ENCODE measurements at regions not wholly inside any gene's neighbourhood (a gene's known extent, or its start where the extent isn't known, plus 50 kb on each side); places are given as distances from the start of the nearest gene placed in this dataset.

- no peak for DNase-seq
These were observed 124.8 kb upstream of the ANO1 start for GRCh38 chr11:69953356-69953755.

DNA sequence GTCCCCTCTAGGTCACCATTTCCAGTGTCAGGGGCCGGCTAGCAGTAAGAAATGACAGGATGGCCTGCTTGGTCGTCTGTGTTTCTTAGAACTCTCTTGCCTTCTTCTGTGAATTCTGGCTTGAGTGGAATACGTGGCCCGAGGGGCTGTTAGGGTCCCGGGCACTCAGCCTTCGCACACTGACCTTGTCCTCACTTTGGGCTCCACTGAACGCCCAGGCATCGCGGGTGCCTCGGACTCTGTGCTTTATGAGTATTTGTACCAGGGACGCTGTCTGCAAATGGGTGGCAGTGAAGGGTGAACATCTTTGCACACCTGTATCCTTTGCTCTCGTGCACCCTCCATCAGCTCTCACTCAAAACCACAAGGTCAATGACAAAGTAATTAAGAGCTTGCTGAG lies 123.4 kb upstream of the ANO1 start:
- DNase-seq, result no peak

- DNase-seq, result no peak
These were observed 121.4 kb upstream of the ANO1 start for GRCh38 chr11:69956669-69957190.

DNA sequence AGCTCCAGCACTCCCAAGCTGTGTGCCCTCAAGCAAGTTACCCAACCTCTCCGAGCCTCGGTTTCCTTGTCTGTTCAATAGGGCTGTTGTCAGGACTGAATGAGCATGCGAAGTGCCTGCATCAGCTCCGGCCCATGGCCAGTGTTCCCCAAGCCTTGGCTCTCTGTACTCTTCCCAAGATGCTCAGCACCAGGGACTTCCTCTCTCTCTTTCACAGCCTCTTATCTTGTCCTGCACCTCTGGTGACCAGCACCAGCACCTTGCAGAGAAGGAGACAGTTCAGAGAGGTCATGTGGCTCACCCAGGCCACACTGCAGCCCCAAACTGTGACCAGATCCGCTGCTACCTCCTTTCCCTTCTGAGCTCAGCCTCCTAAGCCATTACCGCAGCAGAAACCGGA lies 120.3 kb upstream of the ANO1 start:
- no peak for DNase-seq

DNA sequence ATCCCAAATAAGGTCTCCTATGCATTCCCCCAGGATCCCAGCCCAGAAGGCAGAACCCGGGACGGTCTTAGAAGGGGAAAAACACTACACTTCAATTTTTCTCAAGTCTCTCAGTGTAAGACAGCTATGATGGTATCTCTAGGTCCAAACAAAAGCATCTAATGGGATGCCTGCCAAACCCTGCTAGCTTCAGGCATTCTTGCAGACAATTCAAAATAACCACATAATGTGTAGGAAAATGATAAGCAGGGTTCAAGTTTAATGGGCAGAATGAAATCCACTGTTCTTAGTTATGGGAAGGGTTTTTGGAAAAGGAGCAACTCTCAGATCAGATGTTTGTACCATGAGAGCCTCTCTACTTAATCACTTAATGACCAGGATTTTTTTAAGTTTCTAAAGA lies 119.8 kb upstream of the ANO1 start:
- DNase-seq, result no peak

DNA sequence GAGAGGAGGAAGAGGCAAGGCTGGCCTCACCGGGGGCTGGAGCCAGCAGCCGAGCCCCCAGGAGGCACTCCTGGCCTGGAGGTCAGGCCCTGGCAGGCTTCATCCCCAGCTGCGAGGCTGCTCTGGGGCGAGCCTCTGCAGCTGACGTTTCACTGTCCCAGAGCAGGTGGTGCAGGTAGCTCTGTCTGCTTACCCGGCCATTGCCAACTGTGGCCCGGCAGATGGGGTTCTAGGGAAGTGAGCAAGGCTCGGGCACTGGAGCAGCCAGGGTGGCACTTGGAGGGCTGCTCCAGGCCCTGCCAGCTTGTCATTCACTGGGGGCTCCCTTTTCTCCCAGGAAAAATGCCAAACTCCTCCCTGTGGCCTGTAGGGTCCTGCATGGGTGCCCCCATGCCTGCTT lies 118.7 kb upstream of the ANO1 start:
- no peak for DNase-seq

GRCh38 chr11:69961738-69962137 lies 116.4 kb upstream of the ANO1 start:
- no peak for DNase-seq

DNA sequence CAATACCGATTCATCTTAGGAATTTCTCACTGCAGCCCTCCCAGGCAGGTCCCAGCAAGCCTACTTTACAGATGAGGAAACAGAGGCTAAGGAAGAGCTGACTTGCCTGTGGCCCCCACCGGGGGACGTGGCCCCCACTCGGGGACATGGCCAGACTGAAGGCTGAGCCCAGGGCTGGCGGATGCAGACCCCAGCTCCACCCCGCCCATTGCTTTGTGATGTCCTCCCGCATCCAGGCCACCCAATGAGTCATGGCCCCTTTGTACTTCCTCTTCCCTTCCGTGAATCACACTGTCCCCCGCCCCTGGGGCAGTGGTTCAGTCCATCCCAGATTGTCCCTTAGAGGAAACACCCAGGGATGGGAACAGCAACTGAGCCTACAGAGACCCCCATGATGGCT lies 116.0 kb upstream of the ANO1 start:
- DNase-seq, result no peak

GRCh38 chr11:69963533-69964246 lies 114.4 kb upstream of the ANO1 start:
- DNase-seq, result no peak

GRCh38 chr11:69964247-69964643 lies 113.9 kb upstream of the ANO1 start:
- DNase-seq, result no peak

DNA sequence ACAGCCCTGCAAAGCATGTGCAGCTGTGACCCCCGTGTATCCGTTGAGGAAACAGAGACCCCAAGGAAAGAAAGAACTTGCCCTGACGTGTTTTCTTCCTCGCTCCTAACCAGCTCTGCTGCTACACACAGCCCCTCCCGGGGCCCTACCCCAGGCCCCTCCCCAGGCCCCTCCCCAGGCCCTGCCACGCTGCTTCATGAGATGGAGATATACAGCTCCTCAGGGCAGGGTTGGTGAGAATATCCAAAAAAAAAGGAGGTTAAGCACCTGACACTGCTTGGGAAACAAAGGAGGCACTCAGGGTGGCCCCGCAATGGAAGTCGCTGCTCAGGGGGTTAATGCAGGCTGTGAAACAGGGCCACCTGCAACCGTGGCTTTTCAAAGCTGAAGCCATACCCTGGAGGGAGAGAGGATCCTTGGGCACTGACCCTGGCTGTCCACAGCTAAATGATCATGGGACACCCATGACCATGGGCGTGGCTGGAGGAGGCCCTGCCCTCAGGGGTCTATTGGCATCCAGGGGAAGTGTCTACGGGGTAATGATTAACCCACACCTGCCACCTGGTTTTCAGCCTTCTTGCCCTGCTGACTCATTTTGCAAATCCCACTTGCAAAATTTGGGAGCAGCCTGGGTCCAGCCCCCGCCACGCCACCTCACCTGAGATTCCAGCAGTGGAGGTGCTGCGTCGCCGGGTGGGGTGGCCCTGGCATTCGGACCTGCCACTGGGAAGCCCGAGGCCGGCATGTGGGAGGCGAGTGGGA lies 112.1 kb upstream of the ANO1 start:
- no peak for DNase-seq

- no peak for DNase-seq
These were observed 111.6 kb upstream of the ANO1 start for GRCh38 chr11:69966583-69966835.

DNA sequence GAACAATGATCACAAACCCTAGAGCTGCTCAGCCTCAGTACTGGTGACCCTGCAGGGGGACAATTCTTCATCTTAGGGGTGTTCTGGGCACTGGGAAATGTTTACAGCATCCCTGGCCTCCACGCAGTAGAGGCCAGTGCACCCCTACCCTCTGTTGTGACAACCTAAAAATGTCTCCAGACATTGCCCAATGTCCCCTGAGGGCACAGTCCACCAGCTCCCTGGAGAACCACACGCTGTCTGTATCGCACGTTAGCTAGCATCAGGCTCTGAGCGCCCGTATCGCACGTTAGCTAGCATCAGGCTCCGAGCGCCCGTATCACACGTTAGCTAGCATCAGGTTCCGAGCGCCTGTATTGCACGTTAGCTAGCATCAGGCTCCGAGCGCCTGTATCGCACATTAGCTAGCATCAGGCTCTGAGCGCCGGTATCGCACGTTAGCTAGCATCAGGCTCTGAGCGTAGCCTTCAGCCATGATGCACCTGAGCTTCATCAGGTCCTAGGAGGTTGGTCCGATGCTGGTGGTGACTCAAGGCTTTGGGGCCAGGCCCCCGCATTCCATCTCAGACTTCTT lies 111.1 kb upstream of the ANO1 start:
- no peak for DNase-seq

DNA sequence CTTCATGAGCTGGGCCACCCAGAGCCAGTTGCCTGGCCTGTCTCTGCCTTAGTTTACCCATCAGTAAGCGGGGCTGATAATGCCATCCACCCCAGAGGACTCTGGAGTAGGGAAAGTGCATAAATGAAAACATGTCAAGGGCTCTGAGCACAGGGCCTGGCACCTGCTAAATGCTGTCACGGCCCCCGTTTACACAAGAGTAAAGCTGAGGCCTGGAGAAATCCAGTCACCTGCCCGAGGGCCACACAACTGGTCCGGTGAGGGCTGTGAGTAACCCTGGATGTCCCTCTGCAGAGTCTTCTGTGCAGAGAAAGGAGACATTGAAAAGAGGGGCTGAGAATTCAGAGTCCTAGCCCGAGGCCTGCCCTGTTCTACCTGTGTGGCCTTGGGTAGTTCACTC lies 110.6 kb upstream of the ANO1 start:
- no peak for DNase-seq

DNA sequence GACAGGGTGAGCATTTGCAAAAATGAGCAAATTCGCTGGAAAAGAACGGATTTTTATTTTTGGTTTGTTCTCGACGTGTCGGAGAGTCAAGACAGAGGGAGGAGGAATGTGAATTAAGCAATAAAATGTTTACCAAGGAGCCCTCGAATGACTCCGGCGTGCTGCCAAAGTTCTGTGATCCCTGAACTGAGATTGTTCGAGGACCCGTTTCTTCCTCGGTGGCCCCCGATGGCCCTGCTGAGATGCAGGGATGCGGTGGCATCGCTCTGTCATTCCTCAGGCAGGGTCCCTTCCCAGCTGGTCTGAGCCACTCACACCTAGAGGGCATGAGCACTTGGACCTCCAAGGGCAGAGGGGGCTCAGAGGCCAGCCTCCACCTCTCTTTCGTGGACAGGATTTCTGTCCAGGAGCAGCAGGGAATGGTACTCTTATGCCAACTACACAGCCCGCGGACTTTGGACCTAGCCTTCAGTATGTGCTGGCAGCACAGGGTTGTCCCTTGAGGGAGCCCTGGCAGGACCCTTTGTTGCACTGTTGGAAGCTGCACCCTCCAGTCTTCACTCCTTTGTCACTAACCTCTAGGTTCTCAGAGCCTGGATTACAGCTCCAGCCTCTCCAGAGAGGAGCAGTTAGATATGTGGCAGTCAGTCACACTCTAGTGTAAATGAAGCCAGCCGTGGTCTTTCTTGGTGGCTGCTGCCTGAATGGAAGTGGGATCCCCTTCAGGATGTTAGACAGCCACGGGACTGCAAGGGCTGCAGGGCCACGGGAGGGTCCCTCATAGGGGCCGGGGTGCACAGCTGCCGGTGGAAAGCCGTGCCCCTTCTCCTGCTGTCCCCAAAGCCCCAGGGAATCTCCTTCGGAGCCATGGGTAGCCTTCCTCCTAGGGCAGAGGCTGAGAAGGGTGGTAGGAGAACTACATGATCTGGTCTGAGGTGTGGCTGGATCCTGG lies 109.4 kb upstream of the ANO1 start:
- no peak for DNase-seq

GRCh38 chr11:69969890-69970784 lies 108.0 kb upstream of the ANO1 start:
- no peak for DNase-seq

- no peak for DNase-seq
These were observed 107.2 kb upstream of the ANO1 start for GRCh38 chr11:69970785-69971535.

DNA sequence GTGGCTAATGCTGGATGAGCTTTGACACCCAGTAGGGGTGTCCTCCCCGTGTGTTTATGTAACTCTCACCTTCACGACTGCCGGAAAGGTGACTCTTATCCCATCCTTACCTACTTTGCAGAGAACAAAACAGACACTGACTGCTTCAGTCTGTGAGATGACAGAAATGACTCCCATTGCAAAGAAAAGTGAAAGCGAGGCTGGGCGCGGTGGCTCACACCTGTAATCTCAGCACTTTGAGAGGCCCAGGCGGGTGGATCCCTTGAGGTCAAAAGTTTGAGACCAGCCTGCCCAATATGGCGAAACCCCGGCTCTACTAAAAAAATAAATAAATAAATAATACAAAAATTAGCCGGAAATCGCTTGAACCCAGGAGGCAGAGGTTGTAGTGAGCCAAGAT lies 106.4 kb upstream of the ANO1 start:
- no peak for DNase-seq

GRCh38 chr11:69972351-69972802 lies 105.7 kb upstream of the ANO1 start:
- DNase-seq, result peak in 1 of 2 experiments; percentile 10

GRCh38 chr11:69974528-69974927 lies 103.6 kb upstream of the ANO1 start:
- no peak for DNase-seq

DNA sequence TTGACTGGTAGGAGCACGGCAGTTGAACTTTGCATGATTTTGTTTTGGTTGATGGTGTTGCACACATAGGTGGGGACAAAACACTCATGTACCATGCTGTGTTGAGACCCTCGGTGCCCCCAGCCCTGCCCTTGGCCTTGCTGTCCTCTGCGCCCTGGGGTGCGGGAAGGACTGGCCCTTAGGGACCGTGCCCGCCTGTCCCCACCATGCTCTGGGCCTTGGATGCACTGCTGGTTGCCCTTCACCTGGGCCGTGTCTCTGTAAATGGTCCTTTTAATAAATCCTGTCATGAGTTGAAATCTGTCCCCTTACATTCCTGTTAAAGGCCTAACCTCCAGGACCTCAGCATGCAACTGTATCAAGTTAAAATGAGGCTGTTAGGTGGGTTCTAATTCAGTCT lies 102.3 kb upstream of the ANO1 start:
- no peak for DNase-seq

Measured in stimulated activated CD4-positive, alpha-beta T cell treated with anti-CD3 and anti-CD28 coated beads, Interleukin-4, amount 100 ng/mL, for 4 hours (primary cell).